Liver (tissue), 8 donors: ENCODE measurements at regions not wholly inside any gene's neighbourhood (a gene's known extent, or its start where the extent isn't known, plus 50 kb on each side); places are given as distances from the start of the nearest gene placed in this dataset.
A peak's percentile ranks its signal among the peaks of the same experiment; 100 is the strongest.

Source experiments
- DNase-seq: peaks from one replicate; pipeline ENCODE4 v3.0.0-alpha.2; 2017; ENCODE audit warnings: low spot score
- H3K27ac ChIP-seq, 2 donors: one replicate each; pipeline ENCODE4 v1.7.0; 2013; ENCODE audit warnings: inconsistent platforms in 2 of 2, low read length in 2 of 2, control low read depth in 1 of 2, low read depth in 1 of 2, mild to moderate bottlenecking in 1 of 2
- H3K27me3 ChIP-seq, 4 donors: one replicate each; pipeline versions ENCODE4 v1.6.1 to v1.7.0; 2013; ENCODE audit warnings: low read length in 3 of 4, inconsistent platforms in 1 of 4, mild to moderate bottlenecking in 1 of 4, moderate library complexity in 1 of 4; ENCODE audit not compliant: control insufficient read depth in 4 of 4, insufficient read depth in 4 of 4
- H3K36me3 ChIP-seq, 4 donors: one replicate each; pipeline versions ENCODE4 v1.6.1 to v1.7.0; 2013; ENCODE audit warnings: low read length in 3 of 4, mild to moderate bottlenecking in 3 of 4, low read depth in 1 of 4, moderate library complexity in 1 of 4; ENCODE audit not compliant: control insufficient read depth in 4 of 4, insufficient read depth in 3 of 4
- H3K4me1 ChIP-seq, 4 donors: one replicate each; pipeline versions ENCODE4 v1.6.1 to v1.7.0; 2013; ENCODE audit warnings: low read length in 3 of 4, mild to moderate bottlenecking in 3 of 4, moderate library complexity in 1 of 4; ENCODE audit not compliant: control insufficient read depth in 4 of 4, insufficient read depth in 4 of 4
- H3K4me3 ChIP-seq, 3 donors: one replicate each; pipeline versions ENCODE4 v1.6.1 to v1.7.0; 2013; ENCODE audit warnings: low read length in 3 of 3, control low read depth in 1 of 3, low read depth in 1 of 3, mild to moderate bottlenecking in 1 of 3
- H3K9ac ChIP-seq, 2 donors: one replicate each; pipeline ENCODE4 v1.7.0; 2013; ENCODE audit warnings: low read length in 2 of 2, mild to moderate bottlenecking in 2 of 2, moderate library complexity in 2 of 2, control low read depth in 1 of 2, low read depth in 1 of 2
- H3K9me3 ChIP-seq, 4 donors: one replicate each; pipeline versions ENCODE4 v1.6.1 to v1.7.0; 2013; ENCODE audit warnings: low read length in 3 of 4; ENCODE audit not compliant: control insufficient read depth in 4 of 4
- CTCF ChIP-seq: fragments of 150-350 bp; IDR thresholded peaks from 2 replicates; pipeline ENCODE4 v1.5.1; 2017; ENCODE audit warnings: improper control_type of control experiment, low read depth, low read length; ENCODE audit not compliant: missing input control
- EGR1 ChIP-seq, 2 donors: IDR thresholded peaks; 2 replicates each; pipeline ENCODE4 v1.6.1; 2016 to 2018; ENCODE audit warnings: antibody characterized with exemption in 2 of 2, low read depth in 2 of 2
- FOXA2 ChIP-seq: IDR thresholded peaks from 2 replicates; pipeline ENCODE4 v1.6.1; 2016; ENCODE audit warnings: antibody characterized with exemption
- GABPA ChIP-seq, 2 donors: IDR thresholded peaks in 1 of 2; conservative IDR thresholded peaks in 1 of 2; 2 replicates each; pipeline ENCODE4 v1.6.1; 2016; ENCODE audit warnings: antibody characterized with exemption in 2 of 2, mild to moderate bottlenecking in 1 of 2, moderate library complexity in 1 of 2
- HNF4A ChIP-seq, 2 donors: conservative IDR thresholded peaks; 2 replicates each; pipeline ENCODE4 v1.6.1; 2016; ENCODE audit warnings: antibody characterized with exemption in 2 of 2, mild to moderate bottlenecking in 2 of 2
- HNF4G ChIP-seq: IDR thresholded peaks from 2 replicates; pipeline ENCODE4 v1.6.1; 2016; ENCODE audit warnings: antibody characterized with exemption
- JUND ChIP-seq, 2 donors: IDR thresholded peaks; 2 replicates each; pipeline ENCODE4 v1.6.1; 2016; ENCODE audit warnings: antibody characterized with exemption in 2 of 2
- MAX ChIP-seq: IDR thresholded peaks from 2 replicates; pipeline ENCODE4 v1.6.1; 2016; ENCODE audit warnings: antibody characterized with exemption
- NR2F2 ChIP-seq: IDR thresholded peaks from 2 replicates; pipeline ENCODE4 v1.6.1; 2016; ENCODE audit warnings: antibody characterized with exemption
- SP1 ChIP-seq: IDR thresholded peaks from 2 replicates; pipeline ENCODE4 v1.6.1; 2018; ENCODE audit warnings: antibody characterized with exemption, mild to moderate bottlenecking
- TAF1 ChIP-seq: conservative IDR thresholded peaks from 2 replicates; pipeline ENCODE4 v1.6.1; 2016; ENCODE audit warnings: antibody characterized with exemption, mild to moderate bottlenecking
- YY1 ChIP-seq: IDR thresholded peaks from 2 replicates; pipeline ENCODE4 v1.6.1; 2016; ENCODE audit warnings: antibody characterized with exemption, mild to moderate bottlenecking
- WGBS: extraction: QIAGEN DNeasy Blood & Tissue Kit; methylation state at CpG from one replicate; pipeline ENCODE4 v1.1.7; 2013; 5-methylcytosine and 5-hydroxymethylcytosine counted together
- TF ChIP-seq, protein P1 (sequence below): IDR thresholded peaks from 2 replicates; pipeline ENCODE4 v1.6.1; 2016; ENCODE audit warnings: antibody characterized with exemption
- TF ChIP-seq, protein P2 (sequence below): IDR thresholded peaks from 2 replicates; pipeline ENCODE4 v1.6.1; 2016; ENCODE audit warnings: antibody characterized with exemption
- TF ChIP-seq, protein P3 (sequence below): IDR thresholded peaks from 2 replicates; pipeline ENCODE4 v1.6.1; 2016; ENCODE audit warnings: antibody characterized with exemption, mild to moderate bottlenecking
- donor health status: healthy.
- donor health status: healthy.
- donor health status: healthy.
- donor health status: healthy.
- donor health status: healthy.

DNA sequence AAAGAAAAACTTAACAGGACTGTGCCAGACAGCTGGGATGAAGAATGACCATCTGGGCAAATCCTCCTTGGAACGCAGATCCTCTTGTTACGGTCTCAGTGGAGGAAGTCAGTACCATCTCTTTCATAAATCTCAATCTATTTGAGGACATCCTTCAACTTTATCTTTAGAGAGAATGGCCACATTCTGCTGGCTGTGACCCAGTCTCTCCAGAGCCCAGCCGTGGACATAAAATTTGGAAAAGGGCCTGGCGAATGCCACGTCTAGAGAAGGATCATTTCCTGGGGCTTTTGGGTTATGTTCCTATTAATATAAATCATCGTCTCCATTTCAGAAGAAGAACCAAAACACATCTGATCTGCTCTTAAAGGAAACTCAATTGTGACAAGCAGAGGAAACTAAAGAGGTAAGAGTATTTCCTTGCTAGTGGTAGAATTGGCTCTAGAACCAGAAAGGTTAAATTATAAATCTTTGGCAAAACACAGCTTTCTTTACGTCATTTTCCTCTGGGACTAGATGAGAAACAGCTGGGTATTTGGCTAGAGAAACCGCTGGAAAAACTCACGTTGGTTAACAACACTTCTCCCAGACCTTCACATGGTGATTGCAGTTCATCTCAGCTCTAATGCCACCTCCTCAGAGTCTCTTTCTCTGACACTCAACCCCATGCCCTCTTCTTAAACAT, 164.7 kb downstream of the CHIC2 start:
- Histone ChIP-seq H3K27ac (peak overlapping the region in 1 of 2 donors; percentile 9), H3K4me3 (no peak overlapping the region), H3K9ac (no peak overlapping the region), H3K27me3 (no peaks in the 10 kb centered on the region), H3K36me3 (no peaks in the 10 kb centered on the region), H3K9me3 (no peaks in the 10 kb centered on the region), H3K4me1 (peaks cover 0 to 6% (median 0%) of the 10 kb centered on the region in 4 donors)
- DNase-seq: no peak
- WGBS: 63% methylated on average over 9 of the region's 9 CpGs
- TF ChIP-seq EGR1 (IDR thresholded peaks at IDR 0.05; ENCODE audit: low read depth in 2 of 2) (no peak), HNF4G (no peak), HNF4A (conservative IDR thresholded peaks at IDR 0.05) (no peak), FOXA2 (no peak), MAX (no peak), SP1 (no peak)
- TF ChIP-seq, protein P1, sequence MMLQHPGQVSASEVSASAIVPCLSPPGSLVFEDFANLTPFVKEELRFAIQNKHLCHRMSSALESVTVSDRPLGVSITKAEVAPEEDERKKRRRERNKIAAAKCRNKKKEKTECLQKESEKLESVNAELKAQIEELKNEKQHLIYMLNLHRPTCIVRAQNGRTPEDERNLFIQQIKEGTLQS: no peak
- TF ChIP-seq, protein P2, sequence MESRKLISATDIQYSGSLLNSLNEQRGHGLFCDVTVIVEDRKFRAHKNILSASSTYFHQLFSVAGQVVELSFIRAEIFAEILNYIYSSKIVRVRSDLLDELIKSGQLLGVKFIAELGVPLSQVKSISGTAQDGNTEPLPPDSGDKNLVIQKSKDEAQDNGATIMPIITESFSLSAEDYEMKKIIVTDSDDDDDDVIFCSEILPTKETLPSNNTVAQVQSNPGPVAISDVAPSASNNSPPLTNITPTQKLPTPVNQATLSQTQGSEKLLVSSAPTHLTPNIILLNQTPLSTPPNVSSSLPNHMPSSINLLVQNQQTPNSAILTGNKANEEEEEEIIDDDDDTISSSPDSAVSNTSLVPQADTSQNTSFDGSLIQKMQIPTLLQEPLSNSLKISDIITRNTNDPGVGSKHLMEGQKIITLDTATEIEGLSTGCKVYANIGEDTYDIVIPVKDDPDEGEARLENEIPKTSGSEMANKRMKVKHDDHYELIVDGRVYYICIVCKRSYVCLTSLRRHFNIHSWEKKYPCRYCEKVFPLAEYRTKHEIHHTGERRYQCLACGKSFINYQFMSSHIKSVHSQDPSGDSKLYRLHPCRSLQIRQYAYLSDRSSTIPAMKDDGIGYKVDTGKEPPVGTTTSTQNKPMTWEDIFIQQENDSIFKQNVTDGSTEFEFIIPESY: no peak

DNA sequence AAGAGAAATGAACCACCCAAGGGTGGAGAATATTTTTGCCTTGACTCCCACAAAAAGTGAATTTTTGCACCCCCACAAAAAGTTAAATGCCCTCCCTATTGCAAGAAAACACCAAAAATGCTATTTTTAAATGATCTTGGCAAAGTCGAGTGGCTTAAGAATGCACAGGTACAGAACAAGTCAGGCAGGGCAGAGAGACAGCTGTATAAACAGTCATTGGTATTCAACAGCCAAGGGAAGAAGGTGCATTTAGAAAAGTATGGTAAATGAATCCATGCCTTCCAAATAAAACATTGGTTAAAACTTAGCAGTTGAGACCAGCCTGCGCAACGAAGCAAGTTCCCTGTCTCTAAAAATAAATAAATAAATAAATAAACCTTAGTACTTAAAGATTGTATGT, 169.3 kb downstream of the CHIC2 start:
- 89% methylated on average over 3 of the region's 3 CpGs for WGBS
- Histone ChIP-seq H3K36me3 (no peaks in the 10 kb centered on the region), H3K27ac (no peak overlapping the region), H3K9me3 (no peaks in the 10 kb centered on the region), H3K4me3 (no peak overlapping the region), H3K9ac (no peak overlapping the region), H3K4me1 (peaks cover 0 to 6% (median 0%) of the 10 kb centered on the region in 4 donors), H3K27me3 (no peaks in the 10 kb centered on the region)
- TF ChIP-seq YY1 (no peak), MAX (no peak), NR2F2 (no peak)
- TF ChIP-seq, protein P1: no peak
- no peak for DNase-seq

GRCh38 chr4:53890461-53890860, 173.9 kb downstream of the CHIC2 start:
- Histone ChIP-seq H3K27ac (no peak overlapping the region), H3K9ac (no peak overlapping the region), H3K4me1 (peaks cover 0 to under 1% (median 0%) of the 10 kb centered on the region in 4 donors), H3K4me3 (no peak overlapping the region), H3K9me3 (no peaks in the 10 kb centered on the region), H3K36me3 (no peaks in the 10 kb centered on the region), H3K27me3 (no peaks in the 10 kb centered on the region)
- DNase-seq: no peak
- 82% methylated on average over 4 of the region's 4 CpGs for WGBS
- no peak for TF ChIP-seq HNF4A (conservative IDR thresholded peaks at IDR 0.05)
- TF ChIP-seq CTCF: no peak
- no peak for TF ChIP-seq HNF4G
- TF ChIP-seq, protein P3, sequence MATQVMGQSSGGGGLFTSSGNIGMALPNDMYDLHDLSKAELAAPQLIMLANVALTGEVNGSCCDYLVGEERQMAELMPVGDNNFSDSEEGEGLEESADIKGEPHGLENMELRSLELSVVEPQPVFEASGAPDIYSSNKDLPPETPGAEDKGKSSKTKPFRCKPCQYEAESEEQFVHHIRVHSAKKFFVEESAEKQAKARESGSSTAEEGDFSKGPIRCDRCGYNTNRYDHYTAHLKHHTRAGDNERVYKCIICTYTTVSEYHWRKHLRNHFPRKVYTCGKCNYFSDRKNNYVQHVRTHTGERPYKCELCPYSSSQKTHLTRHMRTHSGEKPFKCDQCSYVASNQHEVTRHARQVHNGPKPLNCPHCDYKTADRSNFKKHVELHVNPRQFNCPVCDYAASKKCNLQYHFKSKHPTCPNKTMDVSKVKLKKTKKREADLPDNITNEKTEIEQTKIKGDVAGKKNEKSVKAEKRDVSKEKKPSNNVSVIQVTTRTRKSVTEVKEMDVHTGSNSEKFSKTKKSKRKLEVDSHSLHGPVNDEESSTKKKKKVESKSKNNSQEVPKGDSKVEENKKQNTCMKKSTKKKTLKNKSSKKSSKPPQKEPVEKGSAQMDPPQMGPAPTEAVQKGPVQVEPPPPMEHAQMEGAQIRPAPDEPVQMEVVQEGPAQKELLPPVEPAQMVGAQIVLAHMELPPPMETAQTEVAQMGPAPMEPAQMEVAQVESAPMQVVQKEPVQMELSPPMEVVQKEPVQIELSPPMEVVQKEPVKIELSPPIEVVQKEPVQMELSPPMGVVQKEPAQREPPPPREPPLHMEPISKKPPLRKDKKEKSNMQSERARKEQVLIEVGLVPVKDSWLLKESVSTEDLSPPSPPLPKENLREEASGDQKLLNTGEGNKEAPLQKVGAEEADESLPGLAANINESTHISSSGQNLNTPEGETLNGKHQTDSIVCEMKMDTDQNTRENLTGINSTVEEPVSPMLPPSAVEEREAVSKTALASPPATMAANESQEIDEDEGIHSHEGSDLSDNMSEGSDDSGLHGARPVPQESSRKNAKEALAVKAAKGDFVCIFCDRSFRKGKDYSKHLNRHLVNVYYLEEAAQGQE: no peak
- no peak for TF ChIP-seq EGR1 (IDR thresholded peaks at IDR 0.05; ENCODE audit: low read depth in 2 of 2)
- no peak for TF ChIP-seq TAF1
- TF ChIP-seq JUND (IDR thresholded peaks at IDR 0.05): no peak
- TF ChIP-seq, protein P2: no peak
- TF ChIP-seq GABPA (IDR thresholded peaks at IDR 0.05 in 1 of 2, conservative IDR thresholded peaks at IDR 0.05 in 1 of 2): no peak
- no peak for TF ChIP-seq MAX
